B cell (primary cell): ENCODE measurements at regions not wholly inside any gene's neighbourhood (a gene's known extent, or its start where the extent isn't known, plus 50 kb on each side); places are given as distances from the start of the nearest gene placed in this dataset.

Experiments used
- ATAC-seq: fragments of 200-7000 bp; cut with Tn5 transposase; one replicate; pipeline ENCODE4 v1.10.0; 2021; ENCODE audit warnings: low read depth, mild to moderate bottlenecking, moderate number of reproducible peaks, moderate library complexity
- CTCF ChIA-PET: fragments of 350-600 bp; sonication (Branson Sonifier 250); formaldehyde crosslinking; loops from one replicate; lab custom pipeline; 2021; ENCODE audit warnings: antibody characterized with exemption, inconsistent platforms; lab: Charles Lee
- POLR2A ChIA-PET: fragments of 350-600 bp; sonication (Branson Sonifier 250); formaldehyde crosslinking; loops from one replicate; lab custom pipeline; 2021; ENCODE audit warnings: antibody characterized with exemption; lab: Charles Lee
- DNase-seq: peaks from one replicate; pipeline ENCODE4 v3.0.0; 2013
- H2AFZ ChIP-seq: 2 replicates; pipeline ENCODE4 v1.6.1; 2012; ENCODE audit warnings: mild to moderate bottlenecking, low read depth, low read length; ENCODE audit not compliant: insufficient read depth, poor library complexity, severe bottlenecking
- H3K27ac ChIP-seq, 2 donors: 1 replicate in 1 of 2; 2 replicates in 1 of 2; pipeline ENCODE4 v1.5.1; 2012 to 2013; ENCODE audit warnings: low read length in 2 of 2, mild to moderate bottlenecking in 2 of 2, moderate library complexity in 1 of 2
- H3K27me3 ChIP-seq, 4 experiments: fragments of 200-600 bp in 1 of 4; sonication (generic) in 1 of 4; replicated peaks in 1 of 4; 1 replicate in 2 of 4; 2 replicates in 2 of 4; pipeline versions ENCODE4 v1.6.1 to v1.7.0; 2013 to 2016; ENCODE audit warnings: low read length in 3 of 4, mild to moderate bottlenecking in 2 of 4, mixed read lengths in 1 of 4, moderate library complexity in 1 of 4; ENCODE audit not compliant: insufficient read depth in 4 of 4, control insufficient read depth in 3 of 4; ENCODE audit errors: control extremely low read depth in 1 of 4
- H3K36me3 ChIP-seq, 2 experiments: replicated peaks in 1 of 2; 1 replicate in 1 of 2; 2 replicates in 1 of 2; pipeline versions ENCODE4 v1.6.1 to v1.7.1; 2013; ENCODE audit warnings: low read length in 1 of 2; ENCODE audit not compliant: insufficient read depth in 2 of 2, control insufficient read depth in 1 of 2; ENCODE audit errors: control extremely low read depth in 1 of 2, extremely low read depth in 1 of 2
- H3K4me1 ChIP-seq, 2 donors: fragments of 200-600 bp in 1 of 2; sonication (generic) in 1 of 2; 1 replicate in 1 of 2; 2 replicates in 1 of 2; pipeline versions ENCODE4 v1.5.1 to v1.6.1; 2013 to 2017; ENCODE audit warnings: low read length in 2 of 2; ENCODE audit not compliant: control insufficient read depth in 2 of 2, insufficient read depth in 2 of 2
- H3K4me2 ChIP-seq: replicated peaks from 2 replicates; pipeline ENCODE3; 2012; ENCODE audit warnings: mild to moderate bottlenecking, low read depth, low read length; ENCODE audit not compliant: poor library complexity, severe bottlenecking
- H3K4me3 ChIP-seq, 5 experiments: fragments of 200-600 bp in 1 of 5; sonication (generic) in 1 of 5; 1 replicate in 3 of 5; 2 replicates in 2 of 5; pipeline versions ENCODE4 v1.5.1 to v1.7.0; 2011 to 2016; ENCODE audit warnings: low read length in 4 of 5, mild to moderate bottlenecking in 4 of 5, low read depth in 2 of 5, control low read depth in 1 of 5, moderate library complexity in 1 of 5; ENCODE audit not compliant: insufficient read depth in 1 of 5; ENCODE audit errors: control extremely low read depth in 1 of 5, extremely low read depth in 1 of 5
- H3K79me2 ChIP-seq: fragments of 200-600 bp; sonication (generic); one replicate; pipeline ENCODE4 v1.6.0; 2016; ENCODE audit warnings: low read length; ENCODE audit not compliant: control insufficient read depth, insufficient read depth
- H3K9ac ChIP-seq: fragments of 200-600 bp; sonication (generic); 2 replicates; pipeline ENCODE4 v1.6.1; 2017; ENCODE audit warnings: mild to moderate bottlenecking, low read length, moderate library complexity
- H3K9me3 ChIP-seq, 3 donors: one replicate each; pipeline versions ENCODE4 v1.6.1 to v1.7.1; 2013; ENCODE audit warnings: low read length in 2 of 3; ENCODE audit not compliant: control insufficient read depth in 2 of 3, insufficient read depth in 1 of 3; ENCODE audit errors: control extremely low read depth in 1 of 3
- H4K20me1 ChIP-seq: 2 replicates; pipeline ENCODE4 v1.6.0; 2012; ENCODE audit warnings: mild to moderate bottlenecking, low read length; ENCODE audit not compliant: insufficient read depth, control insufficient read depth, poor library complexity, severe bottlenecking
- H3K27ac Mint-ChIP-seq: one replicate; pipeline ENCODE4 v1.8.0; 2021; ENCODE audit warnings: mixed read lengths
- H3K27me3 Mint-ChIP-seq: one replicate; pipeline ENCODE4 v1.8.0; 2021; ENCODE audit warnings: mixed read lengths
- H3K4me1 Mint-ChIP-seq: one replicate; pipeline ENCODE4 v1.8.0; 2021; ENCODE audit warnings: mixed read lengths
- H3K4me3 Mint-ChIP-seq: one replicate; pipeline ENCODE4 v1.8.0; 2021; ENCODE audit warnings: mixed read lengths
- H3K9me3 Mint-ChIP-seq: one replicate; pipeline ENCODE4 v1.8.0; 2022; ENCODE audit warnings: mixed read lengths; ENCODE audit not compliant: insufficient read depth
- CTCF ChIP-seq: fragments of 200-600 bp; IDR thresholded peaks from one replicate; pipeline ENCODE4 v1.8.0; 2022; ENCODE audit warnings: antibody characterized with exemption, mild to moderate bottlenecking
- EZH2 ChIP-seq: IDR thresholded peaks from 2 replicates; pipeline ENCODE4 v1.6.1; 2012; ENCODE audit warnings: borderline replicate concordance, low read depth, mild to moderate bottlenecking, moderate library complexity, low read length; ENCODE audit not compliant: insufficient read depth, poor library complexity, severe bottlenecking
- WGBS: methylation state at CpG from one replicate; pipeline ENCODE4 v1.1.5; 2013; ENCODE audit warnings: missing lambda C conversion rate; ENCODE audit not compliant: insufficient coverage; 5-methylcytosine and 5-hydroxymethylcytosine counted together
- intact Hi-C: fragments of 100-400 bp; cut with micrococcal nuclease; formaldehyde crosslinking; loops from one replicate; pipeline ENCODE4 v1.10.0; 2022

GRCh38 chr2:8457699-8458502 is 224.0 kb upstream of the ID2 start:
- Histone ChIP-seq H4K20me1 (no peaks in the 10 kb centered on the region), H3K79me2 (no peaks in the 10 kb centered on the region), H2AFZ (no peak overlapping the region), H3K9ac (no peak overlapping the region), H3K9me3 (peaks cover 0 to 12% (median 0%) of the 10 kb centered on the region in 3 donors), H3K36me3 (no peaks in the 10 kb centered on the region), H3K27ac (no peak overlapping the region), H3K4me1 (peaks cover 14 to 19% of the 10 kb centered on the region in 2 donors), H3K4me3 (no peak overlapping the region), H3K27me3 (peaks cover 0 to 90% (median 62%) of the 10 kb centered on the region in 4 experiments), H3K4me2 (peak overlapping the region; percentile 8)
- ATAC-seq (no peak), DNase-seq (no peak)
- intact Hi-C loops, result no loop called here
- ChIA-PET CTCF (no interaction called here), POLR2A (no interaction called here)
- Mint-ChIP-seq H3K27ac (no peak overlapping the region), H3K4me1 (peaks cover 15% of the 10 kb centered on the region), H3K4me3 (peak overlapping the region; percentile 35), H3K27me3 (peaks cover 93% of the 10 kb centered on the region), H3K9me3 (no peaks in the 10 kb centered on the region)
- TF ChIP-seq EZH2, result no peak
- no peak for TF ChIP-seq CTCF
- WGBS, result 0% methylated on average over 7 of the region's 19 CpGs
